ENCODE measurements at regions not wholly inside any gene's neighbourhood (a gene's known extent, or its start where the extent isn't known, plus 50 kb on each side); places are given as distances from the start of the nearest gene placed in this dataset.

DNA sequence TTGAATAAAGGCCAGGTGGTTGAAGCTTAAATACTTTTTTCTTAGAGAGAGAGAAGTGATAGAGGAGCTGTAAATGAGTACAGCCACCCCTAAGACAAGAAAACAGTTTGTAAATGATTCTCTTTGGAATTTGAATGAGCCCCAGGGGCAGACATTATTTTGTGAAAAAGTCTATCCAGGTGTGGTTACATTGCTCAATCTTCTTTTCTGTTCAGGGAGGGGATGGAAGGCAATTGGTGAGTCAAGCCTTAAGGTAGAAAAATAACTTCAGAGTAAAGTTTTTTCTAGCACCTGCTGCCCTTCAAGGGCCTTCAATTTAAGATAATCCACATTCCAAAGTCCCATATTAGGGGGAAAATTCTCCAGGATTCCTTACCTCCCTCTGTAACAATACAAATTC is 646.7 kb downstream of the PDHA2 start:
- H3K27me3 Mint-ChIP-seq = no peaks in the 10 kb centered on the region
- no peaks in the 10 kb centered on the region for H3K9me3 ChIP-seq (ENCODE audit: low read length)
- no peaks in the 10 kb centered on the region for H3K36me3 Mint-ChIP-seq
- no peak overlapping the region for H3K4me3 ChIP-seq (ENCODE audit: low read length)
- no peak overlapping the region for H3K27ac Mint-ChIP-seq
- ChIA-PET CTCF (no interaction called here), POLR2A (no interaction called here)
- peaks cover 2 to 19% (median 12%) of the 10 kb centered on the region in 5 donors for H3K9me3 Mint-ChIP-seq
- H3K27me3 ChIP-seq (ENCODE audit: insufficient read depth, low read length, poor library complexity, severe bottlenecking) = no peaks in the 10 kb centered on the region
- H3K4me3 Mint-ChIP-seq = no peak overlapping the region
- no peaks in the 10 kb centered on the region for H3K4me1 Mint-ChIP-seq
- H3K27ac ChIP-seq (ENCODE audit: low read depth, low read length) = no peak overlapping the region
- no peak for DNase-seq
- H3K4me1 ChIP-seq (ENCODE audit: insufficient read depth, low read length) = no peaks in the 10 kb centered on the region
- H3K36me3 ChIP-seq (ENCODE audit: insufficient read depth, low read length) = no peaks in the 10 kb centered on the region

DNA sequence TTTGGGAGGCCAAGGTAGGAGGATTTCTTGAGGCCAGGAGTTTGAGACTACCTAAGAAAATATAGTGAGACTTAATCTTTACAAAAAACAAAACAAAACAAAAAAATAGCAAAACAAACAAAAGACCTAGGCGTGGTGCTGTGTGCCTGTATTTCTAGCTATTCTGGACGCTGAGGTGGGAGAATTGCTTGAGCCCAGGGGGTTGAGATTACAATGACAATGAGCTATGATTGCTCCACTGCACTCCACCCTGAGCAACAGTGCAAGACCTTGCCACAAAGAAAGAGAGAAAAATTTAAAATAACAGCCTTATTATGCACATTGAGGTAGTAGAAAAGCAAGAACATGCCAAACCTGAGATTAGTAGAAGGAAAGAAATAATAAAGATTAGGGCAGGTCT is 657.7 kb downstream of the PDHA2 start:
- Histone ChIP-seq H3K4me3 (ENCODE audit: low read length) (no peak overlapping the region), H3K9me3 (ENCODE audit: low read length) (no peaks in the 10 kb centered on the region), H3K36me3 (ENCODE audit: insufficient read depth, low read length) (no peaks in the 10 kb centered on the region), H3K27ac (ENCODE audit: low read depth, low read length) (no peak overlapping the region), H3K27me3 (ENCODE audit: insufficient read depth, low read length, poor library complexity, severe bottlenecking) (no peaks in the 10 kb centered on the region), H3K4me1 (ENCODE audit: insufficient read depth, low read length) (no peaks in the 10 kb centered on the region)
- no peak overlapping the region for H3K4me3 Mint-ChIP-seq
- no peak overlapping the region for H3K27ac Mint-ChIP-seq
- ChIA-PET CTCF (no interaction called here), POLR2A (no interaction called here)
- peaks cover 3 to 26% (median 12%) of the 10 kb centered on the region in 5 donors for H3K9me3 Mint-ChIP-seq
- H3K27me3 Mint-ChIP-seq = peaks cover 0 to 2% of the 10 kb centered on the region in 2 donors
- no peaks in the 10 kb centered on the region for H3K36me3 Mint-ChIP-seq
- DNase-seq = no peak
- no peaks in the 10 kb centered on the region for H3K4me1 Mint-ChIP-seq

DNA sequence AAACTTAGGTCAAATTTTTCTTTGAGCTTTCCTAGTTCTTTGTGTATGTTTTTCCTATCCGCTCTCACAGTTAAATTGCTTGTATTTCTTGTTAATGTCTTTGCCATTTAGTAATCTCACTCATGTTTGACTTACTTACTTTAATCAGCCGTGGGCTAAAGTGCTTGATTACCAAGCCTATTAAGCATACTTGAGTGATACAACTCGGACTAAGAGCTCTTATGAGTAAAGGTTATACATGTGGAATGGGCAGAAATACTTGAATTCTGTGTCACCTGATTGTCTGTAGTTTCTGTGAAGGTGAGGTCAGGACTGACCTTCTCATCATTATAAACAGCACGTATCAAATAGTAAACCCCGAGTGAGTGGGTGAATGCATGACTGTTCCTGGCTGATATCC is 664.5 kb downstream of the PDHA2 start:
- Mint-ChIP-seq H3K36me3 (no peaks in the 10 kb centered on the region), H3K9me3 (peaks cover 2 to 17% (median 4%) of the 10 kb centered on the region in 5 donors), H3K27ac (no peak overlapping the region), H3K4me3 (no peak overlapping the region), H3K27me3 (no peaks in the 10 kb centered on the region), H3K4me1 (no peaks in the 10 kb centered on the region)
- Histone ChIP-seq H3K27me3 (ENCODE audit: insufficient read depth, low read length, poor library complexity, severe bottlenecking) (no peaks in the 10 kb centered on the region), H3K27ac (ENCODE audit: low read depth, low read length) (no peak overlapping the region), H3K9me3 (ENCODE audit: low read length) (no peaks in the 10 kb centered on the region), H3K4me1 (ENCODE audit: insufficient read depth, low read length) (no peaks in the 10 kb centered on the region), H3K4me3 (ENCODE audit: low read length) (no peak overlapping the region), H3K36me3 (ENCODE audit: insufficient read depth, low read length) (no peaks in the 10 kb centered on the region)
- POLR2A ChIA-PET = no interaction called here
- CTCF ChIA-PET = no interaction called here
- DNase-seq = no peak

DNA sequence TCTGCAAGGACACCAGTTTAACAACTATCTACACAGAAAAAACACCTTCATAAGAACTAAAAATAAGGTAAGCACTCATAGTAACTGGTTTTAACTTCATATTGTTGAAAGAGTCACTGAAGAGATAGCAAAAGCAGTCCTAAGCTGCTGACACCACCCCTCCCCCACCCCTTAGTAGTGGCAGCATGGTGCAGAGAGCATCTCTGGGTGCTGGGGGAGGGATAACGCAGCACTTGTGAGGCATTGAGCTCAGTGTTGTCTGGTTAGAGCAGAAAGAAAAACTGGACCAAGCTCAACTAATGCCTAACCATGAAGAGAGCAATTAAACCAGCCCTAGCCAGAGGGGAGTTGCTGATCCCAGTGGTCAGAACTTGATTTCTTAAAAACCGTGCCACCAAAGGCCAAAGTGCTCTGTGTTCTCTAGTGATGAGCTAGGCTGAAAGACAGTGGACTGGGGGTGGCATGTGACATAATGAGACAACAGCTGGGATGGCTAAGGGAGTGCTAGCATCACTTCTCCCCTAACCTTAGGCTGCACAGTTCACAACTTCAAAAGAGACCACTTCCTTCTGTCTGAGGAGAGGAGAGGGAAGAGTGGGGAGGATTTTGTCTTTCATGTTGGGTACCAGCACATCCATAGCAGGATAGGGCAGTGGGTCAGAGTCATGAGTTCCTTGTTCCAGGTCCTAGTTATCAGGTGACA is 669.3 kb downstream of the PDHA2 start:
- H3K36me3 Mint-ChIP-seq = no peaks in the 10 kb centered on the region
- POLR2A ChIA-PET = no interaction called here

DNA sequence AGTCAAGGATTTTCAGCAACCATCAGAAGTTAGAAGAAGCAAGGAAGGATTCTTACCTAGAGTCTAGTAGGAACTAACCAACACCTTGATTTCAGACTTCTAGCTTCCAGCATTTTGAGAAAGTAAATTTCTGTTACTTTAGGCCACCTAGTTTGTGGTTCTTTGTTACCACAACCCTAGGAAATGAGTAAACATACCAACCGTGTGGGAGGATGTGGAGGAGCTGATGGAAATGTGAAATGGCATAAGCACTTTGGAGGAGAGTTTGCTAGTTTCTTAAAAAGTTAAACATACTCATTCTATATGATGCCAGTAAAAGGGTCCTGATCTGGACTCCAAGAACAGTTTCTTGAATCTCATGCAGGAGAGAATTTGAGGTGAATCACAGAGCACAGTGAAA is 679.4 kb downstream of the PDHA2 start:
- Mint-ChIP-seq H3K9me3 (peaks cover 0 to 25% (median 4%) of the 10 kb centered on the region in 5 donors), H3K27ac (no peak overlapping the region), H3K36me3 (no peaks in the 10 kb centered on the region), H3K4me3 (no peak overlapping the region), H3K4me1 (no peaks in the 10 kb centered on the region), H3K27me3 (no peaks in the 10 kb centered on the region)
- ChIA-PET CTCF (no interaction called here), POLR2A (no interaction called here)
- H3K27ac ChIP-seq (ENCODE audit: low read depth, low read length) = no peak overlapping the region
- H3K36me3 ChIP-seq (ENCODE audit: insufficient read depth, low read length) = no peaks in the 10 kb centered on the region
- H3K27me3 ChIP-seq (ENCODE audit: insufficient read depth, low read length, poor library complexity, severe bottlenecking) = no peaks in the 10 kb centered on the region
- H3K4me3 ChIP-seq (ENCODE audit: low read length) = no peak overlapping the region
- H3K9me3 ChIP-seq (ENCODE audit: low read length) = no peaks in the 10 kb centered on the region
- no peak for DNase-seq
- H3K4me1 ChIP-seq (ENCODE audit: insufficient read depth, low read length) = no peaks in the 10 kb centered on the region

More for the DNA sequence above, 669.3 kb downstream of the PDHA2 start:
- H3K27ac Mint-ChIP-seq = no peak overlapping the region
- no peak overlapping the region for H3K4me3 Mint-ChIP-seq
- CTCF ChIA-PET = no interaction called here
- H3K9me3 Mint-ChIP-seq = peaks cover 0 to 29% (median 7%) of the 10 kb centered on the region in 5 donors
- Histone ChIP-seq H3K27ac (ENCODE audit: low read depth, low read length) (no peak overlapping the region), H3K4me3 (ENCODE audit: low read length) (no peak overlapping the region), H3K9me3 (ENCODE audit: low read length) (no peaks in the 10 kb centered on the region), H3K27me3 (ENCODE audit: insufficient read depth, low read length, poor library complexity, severe bottlenecking) (no peaks in the 10 kb centered on the region), H3K4me1 (ENCODE audit: insufficient read depth, low read length) (no peaks in the 10 kb centered on the region), H3K36me3 (ENCODE audit: insufficient read depth, low read length) (no peaks in the 10 kb centered on the region)
- no peaks in the 10 kb centered on the region for H3K27me3 Mint-ChIP-seq
- H3K4me1 Mint-ChIP-seq = no peaks in the 10 kb centered on the region
- DNase-seq = no peak

DNA sequence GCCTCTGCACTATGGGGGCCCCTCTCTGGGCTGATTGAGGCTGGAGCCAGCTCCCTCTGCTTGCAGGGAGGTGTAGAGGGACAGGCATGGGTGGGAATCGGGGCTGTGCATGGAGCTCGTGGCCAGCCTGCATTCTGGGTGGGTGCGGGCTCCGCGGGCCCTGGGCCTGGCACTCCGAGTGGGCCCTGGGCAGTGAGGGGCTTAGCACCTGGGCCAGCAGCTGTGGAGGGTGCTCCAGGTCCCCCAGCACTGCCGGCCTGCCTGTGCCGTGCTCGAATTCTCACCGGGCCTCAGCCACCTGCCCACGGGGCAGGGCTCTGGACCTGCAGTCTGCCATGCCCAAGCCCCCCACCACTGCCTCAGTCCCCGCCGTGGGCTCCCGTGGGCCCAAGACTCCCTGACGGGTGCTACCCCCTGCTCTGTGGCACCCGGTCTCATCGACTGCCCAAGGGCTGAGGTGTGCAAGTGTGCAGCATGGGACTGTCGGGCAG is 681.2 kb downstream of the PDHA2 start:
- H3K36me3 Mint-ChIP-seq = no peaks in the 10 kb centered on the region
- no peak overlapping the region for H3K27ac Mint-ChIP-seq
- no peak overlapping the region for H3K4me3 ChIP-seq (ENCODE audit: low read length)
- ChIA-PET POLR2A (no interaction called here), CTCF (no interaction called here)
- H3K4me3 Mint-ChIP-seq = no peak overlapping the region
- H3K4me1 ChIP-seq (ENCODE audit: insufficient read depth, low read length) = no peaks in the 10 kb centered on the region
- no peaks in the 10 kb centered on the region for H3K27me3 ChIP-seq (ENCODE audit: insufficient read depth, low read length, poor library complexity, severe bottlenecking)
- H3K4me1 Mint-ChIP-seq = no peaks in the 10 kb centered on the region
- H3K9me3 Mint-ChIP-seq = peaks cover 0 to 20% (median 2%) of the 10 kb centered on the region in 5 donors
- H3K36me3 ChIP-seq (ENCODE audit: insufficient read depth, low read length) = no peaks in the 10 kb centered on the region
- H3K9me3 ChIP-seq (ENCODE audit: low read length) = no peaks in the 10 kb centered on the region
- H3K27me3 Mint-ChIP-seq = no peaks in the 10 kb centered on the region
- DNase-seq = no peak
- H3K27ac ChIP-seq (ENCODE audit: low read depth, low read length) = no peak overlapping the region

DNA sequence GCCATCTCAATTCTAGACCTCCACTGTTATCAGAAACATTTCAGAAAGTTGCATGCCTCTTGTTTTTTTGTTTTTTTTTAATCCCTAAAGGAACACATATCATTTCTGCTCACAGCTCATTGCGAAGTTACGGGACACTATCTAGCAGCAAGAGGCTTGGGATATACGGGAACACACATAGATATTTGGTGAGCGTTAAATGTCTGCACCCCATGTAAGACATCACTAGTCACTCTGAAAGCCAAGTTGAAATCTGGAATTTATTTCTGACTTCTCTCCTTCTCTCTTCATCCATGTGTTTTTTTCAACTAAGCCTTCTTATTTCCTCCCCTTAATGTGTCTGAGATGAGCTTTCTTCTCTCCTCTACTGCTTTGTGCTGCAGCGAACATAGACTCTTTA is 683.7 kb downstream of the PDHA2 start:
- peaks cover 0 to 24% (median 2%) of the 10 kb centered on the region in 5 donors for H3K9me3 Mint-ChIP-seq
- H3K27ac Mint-ChIP-seq = no peak overlapping the region
- no peaks in the 10 kb centered on the region for H3K27me3 Mint-ChIP-seq
- no peaks in the 10 kb centered on the region for H3K36me3 Mint-ChIP-seq
- no peak overlapping the region for H3K4me3 Mint-ChIP-seq
- ChIA-PET POLR2A (no interaction called here), CTCF (no interaction called here)
- no peaks in the 10 kb centered on the region for H3K9me3 ChIP-seq (ENCODE audit: low read length)
- no peaks in the 10 kb centered on the region for H3K27me3 ChIP-seq (ENCODE audit: insufficient read depth, low read length, poor library complexity, severe bottlenecking)
- H3K36me3 ChIP-seq (ENCODE audit: insufficient read depth, low read length) = no peaks in the 10 kb centered on the region
- H3K4me1 ChIP-seq (ENCODE audit: insufficient read depth, low read length) = no peaks in the 10 kb centered on the region
- DNase-seq = no peak
- no peak overlapping the region for H3K4me3 ChIP-seq (ENCODE audit: low read length)
- no peak overlapping the region for H3K27ac ChIP-seq (ENCODE audit: low read depth, low read length)
- H3K4me1 Mint-ChIP-seq = no peaks in the 10 kb centered on the region

DNA sequence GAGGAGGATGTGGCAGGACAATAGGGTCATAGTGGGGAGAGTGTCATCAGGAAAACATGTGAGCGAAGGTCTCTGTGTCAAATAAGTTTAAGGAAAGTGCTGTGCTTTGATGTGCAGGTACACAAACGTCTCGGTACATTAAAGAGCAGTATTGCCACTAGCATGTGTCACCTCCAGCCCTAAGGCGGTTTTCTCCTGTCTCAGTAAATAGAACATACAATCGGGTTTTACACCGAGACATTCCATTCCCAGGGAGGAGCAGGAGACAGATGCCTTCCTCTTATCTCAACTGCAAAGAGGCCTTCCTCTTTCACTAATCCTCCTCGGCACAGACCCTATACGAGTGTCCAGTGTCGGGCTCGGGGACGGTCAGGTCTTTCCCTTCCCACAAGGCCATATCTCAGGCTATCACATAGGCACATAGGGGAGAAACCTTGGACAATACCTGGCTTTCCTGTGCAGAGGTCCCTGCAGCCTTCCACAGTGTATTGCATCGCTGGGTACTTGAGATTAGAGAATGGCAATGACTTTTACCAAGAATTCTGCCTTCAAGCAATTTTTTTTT is 684.5 kb downstream of the PDHA2 start:
- Mint-ChIP-seq H3K36me3 (no peaks in the 10 kb centered on the region), H3K9me3 (peaks cover 0 to 24% (median 2%) of the 10 kb centered on the region in 5 donors), H3K4me1 (no peaks in the 10 kb centered on the region), H3K4me3 (no peak overlapping the region), H3K27me3 (no peaks in the 10 kb centered on the region), H3K27ac (no peak overlapping the region)
- CTCF ChIA-PET = no interaction called here
- no peaks in the 10 kb centered on the region for H3K9me3 ChIP-seq (ENCODE audit: low read length)
- H3K27ac ChIP-seq (ENCODE audit: low read depth, low read length) = no peak overlapping the region
- no peak for DNase-seq
- H3K36me3 ChIP-seq (ENCODE audit: insufficient read depth, low read length) = no peaks in the 10 kb centered on the region
- POLR2A ChIA-PET = no interaction called here
- H3K4me3 ChIP-seq (ENCODE audit: low read length) = no peak overlapping the region
- no peaks in the 10 kb centered on the region for H3K4me1 ChIP-seq (ENCODE audit: insufficient read depth, low read length)
- H3K27me3 ChIP-seq (ENCODE audit: insufficient read depth, low read length, poor library complexity, severe bottlenecking) = no peaks in the 10 kb centered on the region

Measured in CD8-positive, alpha-beta memory T cell (primary cell).